Right lobe of liver (tissue), 4 donors: ENCODE measurements at regions not wholly inside any gene's neighbourhood (a gene's known extent, or its start where the extent isn't known, plus 50 kb on each side); places are given as distances from the start of the nearest gene placed in this dataset.

Experiments
- POLR2A ChIP-seq: fragments of 450-650 bp; IDR thresholded peaks from one replicate; pipeline ENCODE4 v1.6.1; 2017; ENCODE audit warnings: antibody characterized with exemption, mild to moderate bottlenecking
- TF ChIP-seq, protein P1 (sequence below), 4 donors: fragments of 200-600 bp in 3 of 4; fragments of 450-650 bp in 1 of 4; IDR thresholded peaks; one replicate each; pipeline versions ENCODE4 v1.5.1 to v1.8.0; 2016 to 2022; ENCODE audit warnings: antibody characterized with exemption in 4 of 4, mild to moderate bottlenecking in 2 of 4
- donor health status: DM: no; HTN: no; CAD: no.
- donor health status: DM: no; HTN: no; CAD: no.
- donor health status: DM: no; HTN: yes; CAD: no.

- TF ChIP-seq POLR2A = no peak
- TF ChIP-seq, protein P1, sequence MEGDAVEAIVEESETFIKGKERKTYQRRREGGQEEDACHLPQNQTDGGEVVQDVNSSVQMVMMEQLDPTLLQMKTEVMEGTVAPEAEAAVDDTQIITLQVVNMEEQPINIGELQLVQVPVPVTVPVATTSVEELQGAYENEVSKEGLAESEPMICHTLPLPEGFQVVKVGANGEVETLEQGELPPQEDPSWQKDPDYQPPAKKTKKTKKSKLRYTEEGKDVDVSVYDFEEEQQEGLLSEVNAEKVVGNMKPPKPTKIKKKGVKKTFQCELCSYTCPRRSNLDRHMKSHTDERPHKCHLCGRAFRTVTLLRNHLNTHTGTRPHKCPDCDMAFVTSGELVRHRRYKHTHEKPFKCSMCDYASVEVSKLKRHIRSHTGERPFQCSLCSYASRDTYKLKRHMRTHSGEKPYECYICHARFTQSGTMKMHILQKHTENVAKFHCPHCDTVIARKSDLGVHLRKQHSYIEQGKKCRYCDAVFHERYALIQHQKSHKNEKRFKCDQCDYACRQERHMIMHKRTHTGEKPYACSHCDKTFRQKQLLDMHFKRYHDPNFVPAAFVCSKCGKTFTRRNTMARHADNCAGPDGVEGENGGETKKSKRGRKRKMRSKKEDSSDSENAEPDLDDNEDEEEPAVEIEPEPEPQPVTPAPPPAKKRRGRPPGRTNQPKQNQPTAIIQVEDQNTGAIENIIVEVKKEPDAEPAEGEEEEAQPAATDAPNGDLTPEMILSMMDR (IDR thresholded peaks at IDR 0.05) = no peak
Observed at GRCh38 chr5:6812091-6812490, 98.9 kb downstream of the TENT4A start.
